Calu3 (cell line): ENCODE measurements at regions not wholly inside any gene's neighbourhood (a gene's known extent, or its start where the extent isn't known, plus 50 kb on each side); places are given as distances from the start of the nearest gene placed in this dataset.

ENCODE experiments used
- BruUV-seq: library from RNA; stranded (reverse); fragments of 400-500 nt; replicated peaks from 2 replicates; lab custom pipeline; 2021; lab: Mats Ljungman, UMichigan
- CTCF ChIA-PET: fragments of 300-600 bp; sonication (Branson Sonifier 250); formaldehyde crosslinking; loops from one replicate; lab custom pipeline; 2022; ENCODE audit warnings: antibody characterized with exemption; lab: Charles Lee
- DNase-seq: peaks from one replicate; pipeline ENCODE4 v3.0.0; 2022
- H3K27ac Mint-ChIP-seq: one replicate; pipeline ENCODE4 v1.8.0; 2022; ENCODE audit warnings: mixed read lengths; ENCODE audit not compliant: unreplicated experiment
- H3K27me3 Mint-ChIP-seq: one replicate; pipeline ENCODE4 v1.8.0; 2022; ENCODE audit warnings: mixed read lengths; ENCODE audit not compliant: unreplicated experiment
- H3K36me3 Mint-ChIP-seq: one replicate; pipeline ENCODE4 v1.8.0; 2022; ENCODE audit warnings: mild to moderate bottlenecking, moderate library complexity, mixed read lengths; ENCODE audit not compliant: insufficient read depth, unreplicated experiment
- H3K4me1 Mint-ChIP-seq: one replicate; pipeline ENCODE4 v1.8.0; 2022; ENCODE audit warnings: mild to moderate bottlenecking, low read depth, mixed read lengths; ENCODE audit not compliant: unreplicated experiment
- H3K4me3 Mint-ChIP-seq: one replicate; pipeline ENCODE4 v1.8.0; 2022; ENCODE audit warnings: mild to moderate bottlenecking, low read depth, moderate library complexity, mixed read lengths; ENCODE audit not compliant: unreplicated experiment
- H3K9me3 Mint-ChIP-seq: one replicate; pipeline ENCODE4 v1.8.0; 2022; ENCODE audit warnings: low read depth, mixed read lengths; ENCODE audit not compliant: unreplicated experiment
- CTCF ChIP-seq: fragments of 200-600 bp; IDR thresholded peaks from one replicate; pipeline ENCODE4 v1.8.0; 2022; ENCODE audit warnings: antibody characterized with exemption; ENCODE audit not compliant: unreplicated experiment
- intact Hi-C: fragments of 100-400 bp; cut with micrococcal nuclease; formaldehyde crosslinking; loops from one replicate; pipeline ENCODE4 v1.10.0; 2022; ENCODE audit not compliant: unreplicated experiment

GRCh38 chr2:155256803-155257202 is 558.3 kb downstream of the KCNJ3 start:
- intact Hi-C loops, result no loop called here

GRCh38 chr2:155250800-155251199 is 552.3 kb downstream of the KCNJ3 start:
- intact Hi-C loops, result loop anchor here (1.0 to 2.0 kb wide), 2 partner anchors 628 to 848 kb away; no protein-coding TSS in a partner anchor
- no peak overlapping the region for H3K27ac Mint-ChIP-seq
- H3K4me1 Mint-ChIP-seq, result no peaks in the 10 kb centered on the region
- H3K9me3 Mint-ChIP-seq, result no peaks in the 10 kb centered on the region
- H3K27me3 Mint-ChIP-seq, result no peaks in the 10 kb centered on the region
- H3K4me3 Mint-ChIP-seq, result no peak overlapping the region
- no TSS peak for BruUV-seq
- TF ChIP-seq CTCF, result peak; percentile 38
- H3K36me3 Mint-ChIP-seq, result no peaks in the 10 kb centered on the region
- CTCF ChIA-PET, result interaction anchor here (1.1 kb wide), 1 partner anchor 812 kb away, joined by 6 read pairs; no protein-coding TSS in a partner anchor
- DNase-seq, result peak; percentile 27

More at GRCh38 chr2:155256803-155257202, 558.3 kb downstream of the KCNJ3 start:
- no peak for TF ChIP-seq CTCF
- H3K9me3 Mint-ChIP-seq, result no peaks in the 10 kb centered on the region
- no peaks in the 10 kb centered on the region for H3K4me1 Mint-ChIP-seq
- CTCF ChIA-PET, result no interaction called here
- H3K36me3 Mint-ChIP-seq, result no peaks in the 10 kb centered on the region
- no peaks in the 10 kb centered on the region for H3K27me3 Mint-ChIP-seq
- H3K27ac Mint-ChIP-seq, result no peak overlapping the region
- no peak for DNase-seq
- H3K4me3 Mint-ChIP-seq, result no peak overlapping the region
- no TSS peak for BruUV-seq

GRCh38 chr2:155240176-155240575 is 541.7 kb downstream of the KCNJ3 start:
- DNase-seq, result no peak
- H3K9me3 Mint-ChIP-seq, result no peaks in the 10 kb centered on the region
- CTCF ChIA-PET, result no interaction called here
- no TSS peak for BruUV-seq
- no peak overlapping the region for H3K4me3 Mint-ChIP-seq
- H3K27me3 Mint-ChIP-seq, result no peaks in the 10 kb centered on the region
- H3K4me1 Mint-ChIP-seq, result no peaks in the 10 kb centered on the region
- no peak overlapping the region for H3K27ac Mint-ChIP-seq
- no peaks in the 10 kb centered on the region for H3K36me3 Mint-ChIP-seq
- TF ChIP-seq CTCF, result no peak
- intact Hi-C loops, result no loop called here

- no peaks in the 10 kb centered on the region for H3K9me3 Mint-ChIP-seq
- no peak overlapping the region for H3K27ac Mint-ChIP-seq
- no peaks in the 10 kb centered on the region for H3K36me3 Mint-ChIP-seq
- no peak overlapping the region for H3K4me3 Mint-ChIP-seq
- no peaks in the 10 kb centered on the region for H3K4me1 Mint-ChIP-seq
- CTCF ChIA-PET, result no interaction called here
- DNase-seq, result no peak
- intact Hi-C loops, result loop anchor here (1.0 kb wide), 1 partner anchor 28 kb away; no protein-coding TSS in a partner anchor
- BruUV-seq, result no TSS peak
- H3K27me3 Mint-ChIP-seq, result no peaks in the 10 kb centered on the region
- TF ChIP-seq CTCF, result no peak
Measured at GRCh38 chr2:155235710-155236109, 537.2 kb downstream of the KCNJ3 start.
